ENCODE measurements at regions not wholly inside any gene's neighbourhood (a gene's known extent, or its start where the extent isn't known, plus 50 kb on each side); places are given as distances from the start of the nearest gene placed in this dataset.
"Not testable (repeated sequence)": the region's sequence is repeated elsewhere in the genome, so short reads cannot be mapped to it uniquely, and the experiment has no call there.

DNA sequence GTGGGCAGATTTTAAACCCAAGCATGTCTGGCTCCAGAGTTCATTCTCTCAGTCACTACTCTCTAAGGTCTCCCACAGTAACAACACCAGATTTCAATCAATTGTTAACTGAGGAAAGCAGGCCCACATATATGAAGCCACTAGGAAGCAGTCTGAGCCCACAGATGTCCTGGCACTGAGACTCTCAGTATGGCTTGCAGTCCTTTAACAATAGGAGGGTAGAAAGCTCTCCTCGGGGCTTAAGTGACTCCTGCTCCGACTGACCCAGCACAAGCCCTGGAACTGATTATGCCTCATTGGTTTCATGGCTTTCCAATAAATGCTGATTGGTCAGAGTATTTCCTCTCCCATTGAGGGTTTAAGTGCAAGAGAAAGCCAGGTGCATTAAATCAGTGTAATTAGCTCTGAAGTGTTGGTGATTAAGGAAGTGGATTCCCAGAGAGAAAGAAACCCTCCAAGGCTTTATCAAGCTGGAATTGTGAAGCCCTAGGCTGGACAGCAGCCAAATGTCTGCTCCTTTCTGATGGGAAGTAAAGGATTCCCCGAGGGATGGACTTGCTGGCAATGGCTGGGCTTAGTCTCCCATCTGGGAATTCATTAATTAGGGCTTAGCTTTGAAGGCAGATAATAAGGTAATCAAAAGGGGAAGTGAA is 76.6 kb upstream of the PROKR2 start:
- no peak for DNase-seq (ENCODE audit: low read depth in 2 of 3, low spot score in 1 of 3)

DNA sequence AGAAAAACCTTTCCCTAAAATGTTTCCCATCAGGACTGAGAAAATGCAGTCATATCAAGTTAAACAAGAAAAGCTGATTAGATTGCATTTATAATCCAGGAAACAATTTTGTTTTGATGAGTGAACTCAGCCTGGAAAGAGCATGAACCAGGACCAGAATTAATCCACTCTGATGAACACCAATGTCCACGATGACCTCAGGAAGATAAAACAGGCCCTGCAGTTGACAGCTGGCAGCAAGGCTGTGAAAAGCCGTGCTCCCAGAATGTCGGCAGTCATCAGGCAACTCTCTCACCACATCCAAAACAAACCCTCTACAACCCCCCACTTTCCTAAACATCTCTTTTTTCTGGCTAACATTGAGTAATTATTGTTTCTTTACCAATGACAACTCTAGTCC is 74.0 kb upstream of the PROKR2 start:
- DNase-seq (ENCODE audit: low read depth in 2 of 3, low spot score in 1 of 3) = no peak

DNA sequence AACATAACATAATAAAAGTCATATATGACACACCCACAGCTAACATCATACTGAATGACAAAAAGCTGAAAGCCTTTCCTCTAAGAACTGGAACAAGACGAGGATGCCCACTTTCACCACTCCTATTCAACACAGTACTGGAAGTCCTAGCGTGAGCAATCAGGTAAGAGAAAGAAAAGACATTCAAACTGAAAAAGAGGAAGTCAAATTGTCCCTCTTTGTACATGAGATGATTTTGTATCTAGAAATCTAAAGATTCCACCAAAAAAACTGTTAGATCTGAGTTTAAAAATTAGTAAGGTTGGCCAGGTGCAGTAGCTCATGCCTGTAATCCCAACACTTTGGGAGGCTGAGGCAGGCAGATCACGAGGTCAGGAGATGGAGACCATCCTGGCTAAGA is 70.1 kb upstream of the PROKR2 start:
- not testable (repeated sequence) for DNase-seq (ENCODE audit: low read depth in 2 of 3, low spot score in 1 of 3)

DNA sequence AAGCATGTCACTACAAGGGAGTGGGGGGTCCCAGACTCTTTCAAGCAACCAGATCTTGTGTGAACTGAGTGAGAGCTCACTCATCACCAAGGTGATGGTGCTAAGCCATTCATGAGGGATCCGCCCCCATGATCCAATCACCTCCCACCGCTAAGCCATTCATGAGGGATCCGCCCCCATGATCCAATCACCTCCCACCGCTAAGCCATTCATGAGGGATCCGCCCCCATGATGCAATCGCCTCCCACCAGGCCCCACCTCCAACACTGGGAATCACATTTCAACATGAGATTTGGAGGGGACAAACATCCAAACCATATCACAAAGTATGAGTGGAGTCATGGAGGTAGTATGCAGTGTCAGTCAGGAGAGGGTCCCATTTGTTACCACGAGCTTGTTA is 64.8 kb upstream of the PROKR2 start:
- not testable (repeated sequence) for DNase-seq (ENCODE audit: low read depth in 2 of 3, low spot score in 1 of 3)

DNA sequence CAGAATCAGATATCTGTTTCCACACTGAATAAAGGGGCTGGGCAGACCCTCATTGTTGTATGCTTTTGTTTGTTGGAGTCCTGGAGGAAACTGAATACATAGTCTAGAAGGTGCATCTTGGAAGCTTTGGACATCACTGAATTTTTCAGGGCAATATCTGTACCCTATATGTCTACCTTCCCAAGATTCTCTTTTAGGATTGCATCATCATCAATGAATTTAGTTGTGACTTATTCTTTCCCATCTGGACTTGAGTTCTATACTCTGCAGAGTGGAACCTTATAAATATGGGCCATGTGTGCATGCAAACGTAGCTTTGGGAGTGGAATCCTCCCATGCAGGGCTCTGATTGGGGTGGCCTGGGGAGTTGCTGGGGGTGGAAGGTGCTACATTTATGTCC is 60.7 kb upstream of the PROKR2 start:
- no peak for DNase-seq (ENCODE audit: low read depth in 2 of 3, low spot score in 1 of 3)

DNA sequence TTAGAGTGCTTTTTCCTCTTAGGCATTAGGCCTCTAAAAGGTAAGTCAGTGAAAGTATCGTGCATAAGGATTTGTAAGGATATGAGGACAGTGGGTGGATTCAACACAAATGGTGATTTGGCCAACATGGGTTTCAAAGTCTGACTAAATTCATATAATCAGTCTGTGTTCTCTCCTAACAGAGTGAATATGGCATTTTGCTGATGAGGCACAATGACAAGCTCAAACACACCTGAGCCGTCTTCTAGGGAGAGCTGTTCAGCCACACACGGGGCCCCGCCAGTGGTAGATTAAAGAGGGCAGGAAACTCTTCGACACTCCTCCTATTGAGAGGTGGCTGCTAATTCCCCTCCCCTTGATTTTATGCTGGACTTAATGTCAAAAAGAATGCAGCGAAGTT is 59.5 kb upstream of the PROKR2 start:
- DNase-seq (ENCODE audit: low read depth in 2 of 3, low spot score in 1 of 3) = no peak

DNA sequence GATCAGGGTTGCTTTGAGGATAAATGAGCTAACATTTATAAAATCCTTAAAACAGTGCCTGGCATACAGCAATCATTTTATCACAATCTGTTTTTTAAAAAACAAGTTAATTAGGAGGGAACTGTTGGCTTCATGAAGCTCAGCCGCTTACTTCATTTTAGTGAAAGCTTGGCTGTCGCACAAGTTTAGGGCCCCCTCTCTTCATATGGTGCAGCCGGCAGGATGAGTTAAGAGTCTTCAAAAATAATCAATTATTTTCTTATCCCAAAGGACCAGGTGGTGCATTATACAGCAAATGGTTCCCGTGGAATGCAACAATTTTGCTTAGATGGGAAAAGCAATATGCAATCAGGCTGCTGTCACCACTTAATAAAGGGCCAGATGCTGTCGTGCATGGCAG is 57.4 kb upstream of the PROKR2 start:
- no peak for DNase-seq (ENCODE audit: low read depth in 2 of 3, low spot score in 1 of 3)

DNA sequence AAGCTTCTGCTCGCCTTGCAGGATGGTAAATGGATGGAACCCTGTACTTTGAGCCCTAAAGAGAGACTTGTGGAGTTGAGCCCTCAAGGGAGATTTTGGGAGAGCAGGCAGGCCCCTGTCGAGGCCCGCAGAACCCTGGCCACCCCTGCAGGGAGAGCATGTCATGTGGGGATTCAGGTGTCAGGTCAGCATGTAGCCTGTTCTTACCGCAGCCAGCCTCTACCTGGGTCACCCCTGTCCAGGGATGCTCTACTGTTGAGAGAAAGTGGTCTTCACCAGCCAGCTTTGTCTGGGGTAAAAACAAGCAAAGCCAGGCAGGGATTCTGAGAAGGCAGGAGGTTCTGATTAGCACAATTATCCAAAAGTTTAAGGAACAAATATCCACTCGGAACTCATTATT is 55.6 kb upstream of the PROKR2 start:
- no peak for DNase-seq (ENCODE audit: low read depth in 2 of 3, low spot score in 1 of 3)

DNA sequence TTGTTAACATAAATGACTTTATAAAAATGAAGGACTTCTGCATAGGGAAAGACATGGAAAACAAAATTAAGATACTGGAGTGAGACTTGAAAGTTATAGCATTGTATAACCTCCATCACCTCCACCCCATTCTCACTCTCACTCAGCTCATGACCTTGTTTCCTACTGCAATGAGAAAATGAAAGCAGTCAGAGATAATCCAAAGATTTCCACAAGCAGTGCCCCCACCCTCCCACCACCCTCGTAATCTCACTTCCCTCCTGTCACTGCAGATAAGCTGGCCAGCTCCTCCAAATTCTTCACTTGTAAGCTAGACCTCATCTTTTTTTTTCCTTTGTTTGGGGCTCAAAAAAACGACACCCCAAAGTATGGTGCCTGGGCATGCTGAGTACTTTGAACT is 52.9 kb upstream of the PROKR2 start:
- DNase-seq (ENCODE audit: low read depth in 2 of 3, low spot score in 1 of 3) = no peak
